DMS53 (cell line): ENCODE measurements at regions not wholly inside any gene's neighbourhood (a gene's known extent, or its start where the extent isn't known, plus 50 kb on each side); places are given as distances from the start of the nearest gene placed in this dataset.
A peak's percentile ranks its signal among the peaks of the same experiment; 100 is the strongest.
"Not testable (repeated sequence)": the region's sequence is repeated elsewhere in the genome, so short reads cannot be mapped to it uniquely, and the experiment has no call there.

ENCODE experiments used
- DNase-seq: peaks from one replicate; lab custom pipeline; 2025; lab: John Stamatoyannopoulos, UW

- no peak for DNase-seq
These were observed 129.2 kb upstream of the ADRA1B start for GRCh38 chr5:159786901-159787691.

- no peak for DNase-seq
These were observed 128.4 kb upstream of the ADRA1B start for GRCh38 chr5:159787837-159788236.

GRCh38 chr5:159788835-159789331 is 127.4 kb upstream of the ADRA1B start:
- DNase-seq = no peak

- DNase-seq = no peak
These were observed 124.1 kb upstream of the ADRA1B start for GRCh38 chr5:159792180-159792579.

- DNase-seq = no peak
These were observed 118.9 kb upstream of the ADRA1B start for GRCh38 chr5:159797261-159797970.

- DNase-seq = no peak
These were observed 116.6 kb upstream of the ADRA1B start for GRCh38 chr5:159799701-159800100.

- DNase-seq = no peak
These were observed 116.0 kb upstream of the ADRA1B start for GRCh38 chr5:159800131-159800840.

- DNase-seq = peak; percentile 36
These were observed 115.0 kb upstream of the ADRA1B start for GRCh38 chr5:159801303-159801702.

- DNase-seq = no peak
These were observed 113.6 kb upstream of the ADRA1B start for GRCh38 chr5:159802661-159803060.

- DNase-seq = no peak
These were observed 112.2 kb upstream of the ADRA1B start for GRCh38 chr5:159804121-159804520.

GRCh38 chr5:159805021-159805420 is 111.3 kb upstream of the ADRA1B start:
- DNase-seq = no peak

GRCh38 chr5:159807135-159807534 is 109.1 kb upstream of the ADRA1B start:
- not testable (repeated sequence) for DNase-seq

GRCh38 chr5:159807586-159807985 is 108.7 kb upstream of the ADRA1B start:
- DNase-seq = no peak

- no peak for DNase-seq
These were observed 104.6 kb upstream of the ADRA1B start for GRCh38 chr5:159811712-159812111.

- not testable (repeated sequence) for DNase-seq
These were observed 103.5 kb upstream of the ADRA1B start for GRCh38 chr5:159812759-159813158.

- DNase-seq = no peak
These were observed 102.1 kb upstream of the ADRA1B start for GRCh38 chr5:159814222-159814621.

GRCh38 chr5:159814805-159815585 is 101.3 kb upstream of the ADRA1B start:
- no peak for DNase-seq

- no peak for DNase-seq
These were observed 98.8 kb upstream of the ADRA1B start for GRCh38 chr5:159817262-159818029.

- no peak for DNase-seq
These were observed 96.5 kb upstream of the ADRA1B start for GRCh38 chr5:159819591-159820411.

- no peak for DNase-seq
These were observed 95.6 kb upstream of the ADRA1B start for GRCh38 chr5:159820692-159821091.
